Heart left ventricle (tissue), 16 donors: ENCODE measurements at regions not wholly inside any gene's neighbourhood (a gene's known extent, or its start where the extent isn't known, plus 50 kb on each side); places are given as distances from the start of the nearest gene placed in this dataset.

Experiments used
- ATAC-seq, 4 donors: fragments of 200-7000 bp; cut with Tn5 transposase; one replicate each; pipeline ENCODE4 v1.9.1; 2020 to 2022; ENCODE audit warnings: moderate library complexity in 4 of 4, mild to moderate bottlenecking in 3 of 4, moderate number of reproducible peaks in 1 of 4
- DNase-seq, 5 donors: peaks; one replicate each; pipeline ENCODE4 v3.0.0-alpha.2; 2020
- H3K27ac ChIP-seq, 12 donors: fragments of 200-600 bp; sonication (generic) in 4 of 12; one replicate each; pipeline versions ENCODE4 v1.5.0 to v1.8.0; 2016 to 2022; ENCODE audit warnings: mild to moderate bottlenecking in 2 of 12
- H3K27me3 ChIP-seq, 9 donors: fragments of 200-600 bp; sonication (generic) in 2 of 9; one replicate each; pipeline versions ENCODE4 v1.5.1 to v1.8.0; 2016 to 2022; ENCODE audit warnings: mild to moderate bottlenecking in 3 of 9
- H3K36me3 ChIP-seq, 9 donors: fragments of 200-600 bp; sonication (generic) in 2 of 9; one replicate each; pipeline versions ENCODE4 v1.5.0 to v1.8.0; 2018 to 2022; ENCODE audit warnings: mild to moderate bottlenecking in 2 of 9
- H3K4me1 ChIP-seq, 12 donors: fragments of 200-600 bp; sonication (generic) in 4 of 12; one replicate each; pipeline versions ENCODE4 v1.5.0 to v1.8.0; 2016 to 2022; ENCODE audit warnings: mild to moderate bottlenecking in 3 of 12
- H3K4me3 ChIP-seq, 12 donors: fragments of 200-600 bp; sonication (generic) in 4 of 12; one replicate each; pipeline versions ENCODE4 v1.5.0 to v1.8.0; 2017 to 2022; ENCODE audit warnings: mild to moderate bottlenecking in 9 of 12, moderate library complexity in 4 of 12
- H3K9me3 ChIP-seq, 12 donors: fragments of 200-600 bp; sonication (generic) in 4 of 12; one replicate each; pipeline versions ENCODE4 v1.5.0 to v1.8.0; 2016 to 2022; ENCODE audit warnings: mild to moderate bottlenecking in 1 of 12
- POLR2A ChIP-seq, 2 donors: fragments of 450-650 bp; IDR thresholded peaks; one replicate each; pipeline ENCODE4 v1.6.1; 2017; ENCODE audit warnings: antibody characterized with exemption in 2 of 2, mild to moderate bottlenecking in 2 of 2, moderate library complexity in 2 of 2
- WGBS, 4 donors: extraction: QIAGEN DNeasy Blood & Tissue Kit in 2 of 4; methylation state at CpG; one replicate each; pipeline versions ENCODE4 v1.1.5 to v1.1.7; 2013 to 2018; 5-methylcytosine and 5-hydroxymethylcytosine counted together
- intact Hi-C, 10 donors: fragments of 100-400 bp; cut with DNase I; formaldehyde crosslinking; loops; one replicate each; pipeline versions ENCODE4 v1.11.1 to v1.14.2; 2022
- TF ChIP-seq, protein P1 (sequence below), 12 donors: fragments of 200-600 bp; sonication (generic) in 4 of 12; IDR thresholded peaks; one replicate each; pipeline versions ENCODE4 v1.5.0 to v1.8.0; 2018 to 2022; ENCODE audit warnings: antibody characterized with exemption in 12 of 12, mild to moderate bottlenecking in 5 of 12
- donor health status: ischemic (EF 13 %, LVEDD 7.1; RV severe dilation, severe dysfunction).
- donor health status: healthy with polysubstance abuse.
- donor health status: DM: no; HTN: yes; CAD: no.
- donor health status: DM: no; HTN: no; CAD: no.
- donor health status: ischemic (EF 25% LVEDD 6.9; RV normal size, moderate dysfunction).
- donor health status: ischemic (EF 25% LVEDD 5.7; RV mildly dilated, moderate dysfunction).
- donor health status: healthy.
- donor health status: DM: yes; HTN: yes; CAD: no.
- donor health status: ischemic (EF 35%, LVEDD 5.7; RV mildly dilated, moderate dysfunction).
- donor health status: nonischemic (EF 11% LVEDD 7.7; RV severe dilation, severe dysfunction).
- donor health status: DM: yes; HTN: yes; CAD: no.
- donor health status: PGD.
- donor health status: ischemic (EF 29% LVEDD 5.4; RV normal size, mild dysfunction).
- donor health status: nonischemic (EF 23%, LVEDD 6.1; RV moderate dilation, normal function).

DNA sequence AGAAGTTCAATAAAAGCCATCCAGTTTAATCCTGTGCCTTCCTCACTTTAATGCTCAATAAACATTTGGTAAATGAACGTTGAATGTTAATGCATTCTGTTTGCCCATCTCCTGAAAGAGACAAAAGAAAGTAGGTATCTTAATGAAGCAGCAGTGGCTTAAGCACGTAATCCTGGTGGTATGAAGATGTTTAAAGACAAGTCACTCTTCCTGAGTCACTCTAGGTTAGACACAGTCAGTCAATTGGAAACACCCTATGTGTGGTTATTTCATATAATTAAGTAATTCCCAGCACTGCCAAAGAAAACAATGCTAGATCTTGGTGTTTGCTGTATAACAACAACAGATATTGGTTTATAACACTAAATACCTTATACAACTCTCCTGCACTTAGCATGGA is 334.0 kb upstream of the FMN2 start:
- Histone ChIP-seq H3K27ac (no peak overlapping the region), H3K9me3 (no peaks in the 10 kb centered on the region), H3K4me3 (no peak overlapping the region), H3K36me3 (no peaks in the 10 kb centered on the region), H3K4me1 (no peaks in the 10 kb centered on the region), H3K27me3 (no peaks in the 10 kb centered on the region)
- TF ChIP-seq POLR2A (IDR thresholded peaks at IDR 0.05), result no peak
- TF ChIP-seq, protein P1, sequence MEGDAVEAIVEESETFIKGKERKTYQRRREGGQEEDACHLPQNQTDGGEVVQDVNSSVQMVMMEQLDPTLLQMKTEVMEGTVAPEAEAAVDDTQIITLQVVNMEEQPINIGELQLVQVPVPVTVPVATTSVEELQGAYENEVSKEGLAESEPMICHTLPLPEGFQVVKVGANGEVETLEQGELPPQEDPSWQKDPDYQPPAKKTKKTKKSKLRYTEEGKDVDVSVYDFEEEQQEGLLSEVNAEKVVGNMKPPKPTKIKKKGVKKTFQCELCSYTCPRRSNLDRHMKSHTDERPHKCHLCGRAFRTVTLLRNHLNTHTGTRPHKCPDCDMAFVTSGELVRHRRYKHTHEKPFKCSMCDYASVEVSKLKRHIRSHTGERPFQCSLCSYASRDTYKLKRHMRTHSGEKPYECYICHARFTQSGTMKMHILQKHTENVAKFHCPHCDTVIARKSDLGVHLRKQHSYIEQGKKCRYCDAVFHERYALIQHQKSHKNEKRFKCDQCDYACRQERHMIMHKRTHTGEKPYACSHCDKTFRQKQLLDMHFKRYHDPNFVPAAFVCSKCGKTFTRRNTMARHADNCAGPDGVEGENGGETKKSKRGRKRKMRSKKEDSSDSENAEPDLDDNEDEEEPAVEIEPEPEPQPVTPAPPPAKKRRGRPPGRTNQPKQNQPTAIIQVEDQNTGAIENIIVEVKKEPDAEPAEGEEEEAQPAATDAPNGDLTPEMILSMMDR (IDR thresholded peaks at IDR 0.05), result no peak
- ATAC-seq (no peak), DNase-seq (no peak)
- intact Hi-C loops, result no loop called here
- WGBS, 4 donors, result 77 to 96% (median 87%) methylated on average over 2 of the region's 2 CpGs

DNA sequence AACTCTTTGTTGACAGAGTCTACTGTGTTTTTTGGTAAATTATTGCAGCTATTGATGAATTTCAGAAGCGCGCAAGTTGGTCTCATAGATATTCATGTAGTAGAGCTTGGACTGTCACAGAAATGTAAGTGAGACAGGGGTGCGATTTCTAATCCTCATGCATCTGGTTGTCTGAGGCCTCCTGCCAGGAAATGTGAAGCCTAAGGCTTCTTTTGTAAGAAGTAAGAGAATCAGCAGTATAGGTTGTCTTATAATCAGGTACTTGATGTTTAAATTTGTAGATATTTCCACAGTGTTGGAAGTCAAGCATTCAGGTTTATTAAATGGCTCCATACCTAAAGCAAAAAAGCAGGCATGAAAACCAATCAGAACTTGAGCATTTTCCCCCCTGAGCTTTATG is 332.9 kb upstream of the FMN2 start:
- H3K4me3 ChIP-seq, result no peak overlapping the region
- H3K27me3 ChIP-seq, result no peaks in the 10 kb centered on the region
- 90 to 94% (median 91%) methylated on average over 3 of the region's 3 CpGs for WGBS, 4 donors
- ATAC-seq, result no peak
- no peaks in the 10 kb centered on the region for H3K9me3 ChIP-seq
- TF ChIP-seq POLR2A (IDR thresholded peaks at IDR 0.05), result no peak
- TF ChIP-seq, protein P1 (IDR thresholded peaks at IDR 0.05), result no peak
- no peak overlapping the region for H3K27ac ChIP-seq
- H3K36me3 ChIP-seq, result no peaks in the 10 kb centered on the region
- no peak for DNase-seq
- intact Hi-C loops, result no loop called here
- H3K4me1 ChIP-seq, result no peaks in the 10 kb centered on the region

- no peaks in the 10 kb centered on the region for H3K4me1 ChIP-seq
- 87 to 94% (median 90%) methylated on average over 8 of the region's 8 CpGs for WGBS, 4 donors
- no peak for TF ChIP-seq POLR2A (IDR thresholded peaks at IDR 0.05)
- TF ChIP-seq, protein P1 (IDR thresholded peaks at IDR 0.05), result no peak
- H3K27ac ChIP-seq, result no peak overlapping the region
- ATAC-seq (no peak), DNase-seq (no peak)
- no peaks in the 10 kb centered on the region for H3K27me3 ChIP-seq
- no peak overlapping the region for H3K4me3 ChIP-seq
- H3K9me3 ChIP-seq, result no peaks in the 10 kb centered on the region
- intact Hi-C loops, result no loop called here
- no peaks in the 10 kb centered on the region for H3K36me3 ChIP-seq
Observed at GRCh38 chr1:239761509-239761908, 330.2 kb upstream of the FMN2 start.

- 74 to 100% (median 88%) methylated on average over 1 of the region's 1 CpG for WGBS, 4 donors
- no peaks in the 10 kb centered on the region for H3K4me1 ChIP-seq
- no peak overlapping the region for H3K27ac ChIP-seq
- no peaks in the 10 kb centered on the region for H3K9me3 ChIP-seq
- no peak for DNase-seq
- no peak for ATAC-seq
- H3K4me3 ChIP-seq, result no peak overlapping the region
- intact Hi-C loops, result no loop called here
- no peaks in the 10 kb centered on the region for H3K36me3 ChIP-seq
- H3K27me3 ChIP-seq, result no peaks in the 10 kb centered on the region
- TF ChIP-seq POLR2A (IDR thresholded peaks at IDR 0.05), result no peak
- TF ChIP-seq, protein P1 (IDR thresholded peaks at IDR 0.05), result no peak
Observed at GRCh38 chr1:239763850-239764249, 327.8 kb upstream of the FMN2 start.
